HG03196 (cell line): ENCODE measurements at regions not wholly inside any gene's neighbourhood (a gene's known extent, or its start where the extent isn't known, plus 50 kb on each side); places are given as distances from the start of the nearest gene placed in this dataset.

Source experiments
- ATAC-seq: cut with Tn5 transposase; IDR thresholded peaks from one replicate; pipeline ENCODE4 v1.9.1; 2021; ENCODE audit not compliant: unreplicated experiment

DNA sequence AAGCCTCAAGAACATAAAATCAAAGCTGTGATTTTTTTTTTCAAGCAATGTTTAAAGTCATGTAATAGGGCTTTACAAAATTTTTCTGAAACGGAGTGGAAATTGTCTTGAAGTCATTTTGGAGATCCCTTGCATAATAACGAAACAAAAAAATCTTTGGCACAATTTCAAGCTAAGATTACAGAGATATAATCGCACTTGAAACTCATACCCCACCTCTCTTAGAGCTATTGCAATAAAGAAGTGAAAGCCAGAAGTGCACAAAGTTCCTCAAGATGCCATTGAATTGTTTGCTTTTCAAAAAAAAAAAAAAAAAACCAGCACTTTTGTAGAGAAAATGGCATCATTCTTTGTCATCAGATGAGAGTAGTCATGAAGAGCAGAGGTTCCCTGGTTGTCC, 152.3 kb downstream of the PAX3 start:
- no peak for ATAC-seq

DNA sequence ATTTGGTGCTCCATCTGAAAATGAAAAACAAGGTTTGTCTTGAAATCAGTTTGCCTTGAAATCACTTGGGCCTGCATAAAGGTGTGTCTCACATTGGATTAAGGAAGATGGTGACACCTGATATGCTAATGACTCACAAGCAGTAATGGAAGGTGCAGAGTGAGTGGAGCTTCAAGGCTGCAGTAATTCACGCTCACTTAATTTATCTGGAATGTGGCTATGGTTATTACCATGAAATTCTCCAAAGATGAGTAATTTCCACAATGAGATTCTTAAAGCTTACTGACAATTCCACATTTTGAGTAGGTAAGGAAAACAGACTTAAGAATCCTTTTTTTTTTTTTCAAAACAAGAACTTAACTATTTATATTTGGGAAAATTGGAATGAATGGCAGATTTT, 156.8 kb downstream of the PAX3 start:
- ATAC-seq, result no peak

DNA sequence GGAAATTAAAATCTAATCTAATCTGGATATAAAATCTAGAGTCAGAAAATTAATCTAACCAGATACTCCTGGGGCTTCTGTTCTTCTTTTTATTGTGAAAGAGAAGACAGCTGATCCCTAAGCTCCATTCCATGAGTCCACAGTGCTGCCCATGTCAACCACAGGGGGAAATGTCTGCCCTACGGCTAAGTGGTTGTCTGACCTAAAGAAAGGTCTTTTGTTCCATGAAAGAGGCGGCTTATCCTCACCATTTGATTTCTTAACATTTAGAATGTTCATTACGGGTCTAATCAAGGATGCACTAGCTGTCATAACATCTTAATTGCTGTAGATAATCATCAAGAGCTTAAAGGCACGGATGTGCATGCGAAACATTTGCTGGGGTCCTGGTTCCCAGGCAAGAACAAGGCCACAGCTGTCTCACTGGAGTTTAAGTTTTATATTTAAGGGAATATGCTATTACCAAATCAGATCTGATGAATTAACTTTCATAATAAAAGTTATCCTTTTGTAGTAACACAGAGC, 162.6 kb downstream of the PAX3 start:
- no peak for ATAC-seq

DNA sequence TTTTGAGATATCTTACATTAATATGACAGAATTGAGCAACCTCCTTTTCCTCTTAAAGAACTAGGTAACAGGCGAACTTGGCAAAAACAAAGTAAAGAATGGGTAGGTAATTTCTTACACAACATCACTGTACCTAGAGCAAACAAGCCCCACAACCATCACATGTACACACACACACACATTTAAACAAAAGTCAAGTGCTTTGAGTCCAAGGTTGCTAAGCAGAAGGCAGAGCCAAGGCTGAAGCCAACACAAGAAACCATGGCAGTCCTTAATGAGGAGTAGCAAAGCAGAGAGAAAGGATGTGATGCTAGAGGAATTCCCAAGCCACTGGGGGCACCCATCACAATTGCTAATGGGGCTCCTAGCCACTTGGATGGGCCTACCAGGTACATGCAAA, 164.1 kb downstream of the PAX3 start:
- ATAC-seq, result no peak

DNA sequence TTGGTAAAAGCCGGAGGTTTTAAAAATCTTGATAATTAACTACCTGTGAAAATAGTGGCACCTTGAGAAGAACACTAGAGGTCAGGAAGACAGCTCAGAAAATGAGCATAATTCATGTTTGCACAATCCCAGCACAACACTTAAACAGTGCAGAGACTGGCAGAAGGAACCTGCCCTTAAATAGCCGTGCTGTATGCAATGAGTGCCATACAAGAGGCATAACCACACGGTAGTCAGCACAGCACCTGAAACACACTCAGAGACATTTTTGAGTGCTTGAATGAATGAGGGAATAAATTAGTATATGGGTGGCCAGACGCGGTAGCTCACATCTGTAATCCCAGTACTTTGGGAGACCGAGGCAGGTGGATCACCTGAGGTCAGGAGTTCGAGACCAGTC, 164.9 kb downstream of the PAX3 start:
- no peak for ATAC-seq

DNA sequence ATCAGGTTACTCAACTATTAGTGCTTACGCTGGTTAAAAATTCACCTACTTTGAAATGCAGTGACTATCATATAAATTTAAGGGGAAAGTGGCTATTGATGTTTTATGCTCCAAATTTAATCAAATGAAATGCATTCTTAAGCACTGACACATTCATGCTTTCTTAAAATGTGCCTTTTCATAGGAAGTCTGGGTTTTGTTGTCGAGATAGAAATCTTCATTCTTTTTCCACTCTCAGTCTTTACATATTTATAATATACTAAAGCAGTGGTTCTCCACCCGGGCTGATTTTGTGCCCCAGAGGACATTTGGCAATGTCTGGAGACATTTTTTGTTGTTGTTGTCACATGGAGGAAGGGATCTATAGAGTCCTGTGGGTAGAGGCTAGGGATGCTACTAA, 167.9 kb downstream of the PAX3 start:
- ATAC-seq, result no peak

DNA sequence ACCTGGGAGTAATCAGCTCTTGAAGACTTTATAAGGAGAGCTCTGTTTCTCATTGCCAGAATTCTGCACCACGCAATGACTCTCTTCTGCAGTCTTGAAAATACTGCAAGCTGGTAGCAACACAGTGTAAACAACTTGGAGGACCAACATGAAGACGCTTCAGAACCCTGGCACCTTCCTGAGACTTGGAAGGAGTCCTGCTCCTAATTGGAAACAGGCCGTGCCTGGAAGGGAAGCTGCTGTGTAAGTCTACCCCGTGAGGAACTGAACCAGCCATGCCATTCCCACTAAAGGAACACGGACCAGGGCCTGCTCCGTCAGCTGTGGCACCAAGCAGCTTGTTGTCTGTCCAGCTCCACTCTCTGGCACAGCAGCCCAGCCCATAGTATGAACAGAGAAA, 171.1 kb downstream of the PAX3 start:
- ATAC-seq, result no peak

DNA sequence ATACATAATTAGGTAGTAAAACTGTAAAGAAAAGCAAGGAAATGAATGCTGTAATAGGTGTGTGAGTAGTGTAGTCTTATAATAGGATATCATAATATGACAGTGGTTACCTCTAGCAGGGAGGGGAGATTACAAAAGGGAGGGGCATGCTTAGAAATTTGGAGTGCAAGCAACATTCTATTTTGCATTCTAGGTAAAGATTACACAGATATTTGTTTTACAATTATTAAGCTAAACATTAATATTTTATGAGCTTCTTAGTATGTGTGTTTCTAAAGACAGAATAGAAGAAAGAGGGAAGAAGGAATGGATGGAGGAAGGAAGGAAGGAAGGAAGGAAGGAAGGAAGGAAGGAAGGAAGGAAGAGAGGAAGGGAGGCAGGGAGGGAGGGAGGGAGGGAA, 177.9 kb downstream of the PAX3 start:
- no peak for ATAC-seq

DNA sequence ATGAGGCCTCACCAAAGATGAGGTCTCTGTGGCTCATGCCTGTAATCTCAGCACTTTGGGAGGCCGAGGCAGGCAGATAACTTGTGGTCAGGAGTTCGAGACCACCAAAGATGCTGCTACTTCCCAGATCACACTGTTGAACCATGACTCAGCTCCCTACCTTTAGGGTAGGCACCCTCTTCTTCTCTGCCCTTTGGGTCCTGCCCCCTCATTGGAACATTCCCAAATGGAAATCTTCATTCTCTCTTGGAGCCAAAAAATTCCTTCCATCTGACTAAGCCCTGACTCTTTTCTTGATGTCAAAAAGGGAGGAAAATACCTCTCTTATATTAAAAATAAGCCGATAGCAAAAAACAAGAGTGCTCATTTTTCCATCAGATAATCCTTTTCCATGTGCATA, 183.5 kb downstream of the PAX3 start:
- ATAC-seq, result no peak

DNA sequence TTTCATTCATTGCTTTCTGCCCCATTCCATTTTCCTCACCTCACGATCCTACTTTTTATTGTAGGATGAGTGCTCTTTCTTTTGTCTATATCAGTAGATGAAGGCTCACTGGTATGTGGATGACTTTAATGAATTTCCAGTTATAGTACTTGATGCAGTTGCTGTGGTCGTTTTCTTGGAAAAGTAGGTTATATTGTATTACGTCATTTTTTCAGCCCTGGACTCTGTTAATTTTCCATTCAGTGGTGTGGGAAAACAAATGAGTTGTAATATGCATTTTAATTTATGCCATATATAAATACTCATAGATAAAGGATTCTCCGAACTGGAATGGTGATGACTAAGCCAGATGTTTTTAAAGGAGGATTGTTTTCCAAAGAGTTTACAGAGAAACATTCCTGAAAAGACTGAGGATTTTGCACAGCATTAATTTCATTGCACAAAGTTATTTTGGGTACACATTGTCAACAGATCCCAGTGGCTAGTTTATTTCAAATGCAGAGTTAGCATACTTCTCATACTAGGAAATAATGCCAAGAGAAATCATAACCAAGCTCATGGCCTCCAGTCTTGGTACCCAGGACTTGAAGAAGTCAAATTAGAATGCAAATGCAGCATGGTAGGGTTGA, 189.7 kb downstream of the PAX3 start:
- no peak for ATAC-seq

DNA sequence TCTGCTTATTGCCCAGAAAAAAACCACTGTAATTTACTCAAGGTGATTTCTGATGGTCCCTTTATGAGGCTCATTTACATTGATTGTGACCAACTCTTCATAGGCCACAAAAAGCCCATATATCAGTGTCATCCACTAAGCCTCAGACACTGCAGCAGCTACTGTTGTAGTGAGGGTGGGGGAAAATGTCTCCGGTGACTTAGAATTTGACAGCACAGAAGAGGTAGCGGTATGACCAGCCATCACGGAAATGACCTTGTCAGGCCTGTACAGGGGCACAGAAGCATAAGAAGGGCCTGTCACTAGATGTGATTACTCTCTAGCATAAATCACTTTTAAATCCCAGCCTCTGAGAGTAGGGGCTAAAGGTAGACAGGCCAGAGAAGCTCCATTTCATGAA, 190.3 kb downstream of the PAX3 start:
- no peak for ATAC-seq

DNA sequence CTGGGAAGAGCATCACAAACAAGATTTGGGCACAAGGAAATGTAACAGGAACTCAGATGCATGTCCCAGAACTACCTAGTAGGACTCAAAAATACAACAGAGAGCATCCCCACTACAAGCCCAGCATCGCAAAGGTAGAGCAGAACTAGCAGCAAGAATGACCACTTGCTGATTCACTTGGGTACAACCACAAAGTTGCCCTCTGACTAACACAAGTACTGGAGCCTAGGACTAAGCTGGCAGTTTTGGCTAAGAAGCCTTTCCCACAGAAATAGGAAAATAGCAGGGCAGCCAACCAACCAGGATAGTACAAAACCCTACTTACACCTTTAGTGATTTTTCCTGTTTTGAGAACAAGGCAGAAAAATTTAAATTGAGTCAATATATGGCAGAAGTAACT, 193.8 kb downstream of the PAX3 start:
- ATAC-seq, result no peak

DNA sequence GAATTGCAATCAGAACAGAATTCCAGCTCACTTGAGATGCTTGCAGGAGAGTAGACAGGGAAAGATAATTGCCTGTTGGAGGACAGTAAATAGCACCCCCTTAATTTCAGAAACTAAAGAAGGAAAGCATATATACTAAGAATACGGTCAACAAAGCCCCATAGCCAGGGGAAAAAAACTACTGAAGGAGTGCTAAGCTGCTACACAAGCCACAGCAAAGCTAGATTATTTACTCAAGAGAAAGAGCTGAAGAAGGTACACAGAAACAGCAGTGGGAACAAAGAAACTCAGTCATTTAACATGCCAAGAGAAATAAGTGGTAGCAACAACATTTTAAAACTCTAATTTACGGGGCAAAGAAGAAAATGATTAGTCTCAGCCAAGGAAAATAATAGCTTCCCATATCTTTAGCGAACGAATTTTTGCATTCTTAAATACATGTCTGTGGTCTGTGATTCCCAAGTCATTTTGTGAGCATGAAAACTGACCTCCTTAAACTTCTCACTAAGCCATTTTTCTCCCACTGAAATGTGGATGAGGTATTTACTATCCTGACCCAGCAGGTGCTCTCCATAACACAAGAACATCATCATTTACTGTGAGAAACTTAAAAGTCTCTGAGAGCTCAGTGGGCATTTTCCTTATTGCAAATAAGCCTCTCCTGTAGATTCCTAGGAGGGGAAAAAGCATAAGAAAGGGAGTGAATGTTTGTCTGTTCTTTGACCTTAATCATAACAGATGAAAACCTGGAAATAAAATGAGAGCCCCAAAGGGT, 196.0 kb downstream of the PAX3 start:
- ATAC-seq, result no peak

DNA sequence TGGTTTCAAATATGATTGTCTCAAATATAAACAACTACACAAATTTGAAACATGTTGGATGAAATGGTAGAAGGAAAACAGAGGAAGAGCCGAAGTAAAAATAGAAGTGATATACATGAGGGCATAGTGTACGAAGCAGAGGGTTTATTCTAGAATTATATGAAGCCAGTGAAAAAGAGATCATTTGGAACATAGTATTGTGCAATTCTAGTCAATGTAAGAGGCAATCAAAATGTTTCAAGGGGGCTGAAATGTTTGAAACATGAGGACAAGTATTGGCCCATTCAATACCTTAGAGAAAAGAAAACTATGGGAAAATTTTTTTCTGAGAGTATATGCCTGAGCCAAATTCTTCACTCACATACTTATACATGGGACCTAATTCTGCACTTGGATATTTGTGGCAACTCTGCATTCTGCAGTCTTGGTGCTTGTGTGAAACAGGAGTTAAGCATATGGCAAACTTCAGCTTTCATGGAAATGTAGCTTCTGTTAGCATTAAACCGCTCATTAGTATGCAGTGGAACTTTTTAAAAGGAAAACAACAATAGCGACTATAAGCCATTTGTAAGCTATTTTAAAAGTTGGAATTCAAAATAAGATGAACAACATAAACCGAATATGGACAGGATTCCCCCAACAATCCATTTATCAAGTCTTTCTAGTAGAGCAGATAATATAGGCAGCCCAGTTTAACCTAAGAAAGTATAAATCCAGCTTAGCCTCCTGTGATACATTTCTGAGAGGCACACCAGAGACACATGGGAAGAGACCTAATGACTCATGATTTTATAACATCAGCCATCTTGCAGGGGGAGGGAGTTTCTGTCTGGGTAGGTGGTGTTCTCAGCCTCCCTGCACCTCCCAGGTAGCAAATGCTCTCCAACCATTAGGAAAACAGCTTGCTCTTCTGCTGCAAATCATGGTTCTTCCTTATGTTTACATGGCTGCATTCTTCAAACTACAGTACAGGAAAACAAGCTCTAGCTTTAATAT, 197.8 kb downstream of the PAX3 start:
- no peak for ATAC-seq

DNA sequence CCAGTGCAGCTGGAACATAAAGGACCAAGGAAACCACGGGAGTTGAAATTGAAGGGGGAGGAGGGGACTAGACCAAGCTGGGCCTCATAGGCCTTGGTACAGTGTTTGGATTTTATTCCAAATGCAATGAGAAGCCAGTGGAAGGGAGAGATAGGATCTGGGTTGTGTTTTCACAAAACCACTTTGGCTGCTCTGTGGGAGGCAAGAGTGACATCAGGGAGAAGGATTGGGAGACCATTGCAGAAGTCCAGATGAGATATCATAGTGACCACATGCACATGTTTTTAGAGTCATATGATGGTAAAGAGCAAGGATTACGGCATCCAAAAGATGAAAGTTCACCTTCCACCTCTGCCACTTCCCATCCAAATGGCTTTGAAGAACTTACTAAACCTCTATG, 210.2 kb downstream of the PAX3 start:
- no peak for ATAC-seq

DNA sequence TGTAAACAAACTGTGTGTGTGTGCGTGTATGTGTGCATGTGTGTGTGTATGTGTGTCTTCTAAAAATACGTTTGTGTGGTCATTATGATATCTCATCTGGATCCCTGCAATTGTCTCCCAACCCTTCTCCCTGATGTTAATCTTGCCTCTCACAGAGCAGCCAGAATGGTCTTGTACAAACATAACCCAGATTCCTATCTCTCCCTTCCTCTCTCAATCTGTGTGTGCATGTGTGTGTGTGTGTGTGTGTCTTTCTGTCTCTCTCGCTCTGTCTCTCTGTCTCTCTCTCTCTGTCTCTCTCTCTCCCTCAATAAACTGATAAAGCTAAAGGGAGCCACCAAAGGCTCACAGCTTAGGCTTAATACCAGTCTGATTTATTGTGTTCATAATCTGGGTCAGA, 210.8 kb downstream of the PAX3 start:
- ATAC-seq, result no peak

DNA sequence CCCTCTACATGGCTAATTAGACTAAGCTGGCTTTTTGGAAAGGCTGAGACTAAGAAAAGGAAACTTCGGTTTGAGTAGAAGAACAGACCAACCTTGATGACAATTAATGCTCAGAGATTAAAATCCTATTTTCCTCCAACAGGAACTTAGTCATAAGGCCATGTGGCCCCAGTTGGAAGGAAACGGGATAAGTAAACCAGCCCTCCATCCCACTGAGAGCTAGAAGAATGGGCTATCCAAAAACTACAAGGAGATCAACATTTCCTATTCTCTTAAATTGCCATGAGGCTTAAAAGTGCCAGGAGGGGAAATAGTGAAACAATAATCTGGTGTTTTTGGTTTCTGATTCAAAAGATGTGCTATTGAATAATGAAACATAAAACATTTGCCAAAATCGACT, 216.6 kb downstream of the PAX3 start:
- ATAC-seq, result no peak

DNA sequence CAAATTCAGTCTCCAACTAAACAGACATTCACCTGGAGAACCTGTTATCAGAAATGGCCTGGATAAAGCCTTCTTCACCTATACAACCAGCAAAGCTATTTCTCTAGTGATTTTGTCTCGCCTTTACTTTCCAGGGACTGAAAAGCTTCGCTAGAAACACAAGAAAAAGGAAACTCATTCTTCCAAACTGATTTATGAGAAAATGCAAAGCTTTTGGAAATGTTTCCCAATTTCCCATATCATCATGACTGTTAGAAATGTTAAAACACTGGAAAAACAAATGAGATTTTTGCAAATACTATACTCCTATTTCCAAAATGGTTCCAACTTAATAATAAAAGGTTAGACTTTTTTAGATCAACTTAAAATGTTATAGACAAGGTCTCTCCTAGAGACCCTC, 218.7 kb downstream of the PAX3 start:
- no peak for ATAC-seq

DNA sequence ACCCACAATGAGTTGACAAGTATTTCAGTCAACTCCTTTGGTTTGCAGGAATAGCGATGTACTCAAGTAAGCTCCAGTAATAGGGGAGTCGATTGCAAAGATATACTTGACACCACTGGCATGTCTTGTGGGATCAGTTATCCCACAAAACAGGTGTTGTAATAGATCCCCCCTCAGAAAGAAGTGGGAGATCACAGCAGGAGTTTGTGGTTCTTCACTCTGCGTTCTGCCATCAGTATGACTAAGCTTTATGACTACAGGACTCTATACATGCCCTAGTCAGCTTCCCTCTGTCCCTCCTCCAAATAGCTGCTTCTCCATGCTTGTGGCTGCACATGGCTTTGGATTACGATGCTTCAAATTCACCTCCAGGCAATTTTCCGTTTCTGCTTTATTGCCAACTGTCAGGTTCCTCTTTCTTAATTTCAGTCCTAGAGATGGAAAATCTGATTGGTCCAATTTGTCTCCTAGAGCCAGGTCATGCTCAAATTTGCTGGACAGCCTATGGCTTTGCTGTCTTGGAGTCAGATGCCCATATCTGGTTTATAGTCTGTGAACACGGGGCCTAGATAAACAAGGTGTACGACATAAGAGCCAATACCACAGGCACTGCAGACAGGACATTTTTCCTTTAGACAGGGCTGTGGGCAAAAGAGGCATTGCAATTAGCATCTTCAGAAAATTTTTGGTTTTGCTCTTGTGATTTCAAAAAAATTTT, 221.7 kb downstream of the PAX3 start:
- ATAC-seq, result no peak

DNA sequence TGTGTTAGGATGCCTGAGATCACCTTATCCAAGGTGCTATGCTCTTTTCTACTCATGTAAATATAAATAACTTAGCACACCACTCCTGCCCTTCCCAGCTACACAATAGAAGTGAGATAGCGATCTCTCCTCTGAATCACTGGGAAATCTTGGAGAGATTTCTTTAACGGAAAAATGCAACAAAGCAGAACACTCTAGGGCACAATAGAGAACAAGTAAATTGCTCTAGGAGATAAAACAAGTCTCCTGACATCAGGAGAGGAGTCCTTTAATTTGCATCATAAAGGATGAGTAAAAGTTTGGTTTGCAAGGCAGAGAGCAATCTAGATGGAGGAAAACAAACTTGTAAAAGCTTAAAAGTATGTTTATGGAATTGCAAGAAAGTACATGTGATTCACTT, 224.1 kb downstream of the PAX3 start:
- ATAC-seq, result no peak

DNA sequence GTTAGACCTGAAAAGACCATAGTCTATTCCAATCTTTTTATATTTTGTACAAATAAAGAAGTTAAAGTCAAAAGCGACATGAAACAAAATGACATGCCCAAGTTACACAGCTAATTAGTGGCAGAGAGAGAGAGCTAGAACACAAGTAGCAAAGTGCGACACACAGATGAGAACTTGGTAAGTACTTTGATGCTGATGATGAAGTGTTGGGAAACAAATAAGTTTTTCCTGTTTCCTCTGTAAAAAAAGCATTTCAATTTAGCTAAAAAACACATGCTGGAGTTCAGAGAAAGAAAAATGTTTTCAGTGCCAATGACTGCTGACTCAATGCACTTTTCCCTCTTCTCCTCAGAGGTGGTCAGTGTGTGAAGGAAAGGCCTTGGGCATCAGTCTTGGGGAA, 226.9 kb downstream of the PAX3 start:
- no peak for ATAC-seq
